ENCODE measurements at regions not wholly inside any gene's neighbourhood (a gene's known extent, or its start where the extent isn't known, plus 50 kb on each side); places are given as distances from the start of the nearest gene placed in this dataset.

- no peak for TF ChIP-seq CTCF (IDR thresholded peaks at IDR 0.05; ENCODE audit: low read depth, low read length)
- no peak overlapping the region for H3K4me3 ChIP-seq (ENCODE audit: low read depth, low read length)
Measured at GRCh38 chr7:28299556-28299955, 112.8 kb upstream of the CREB5 start.

DNA sequence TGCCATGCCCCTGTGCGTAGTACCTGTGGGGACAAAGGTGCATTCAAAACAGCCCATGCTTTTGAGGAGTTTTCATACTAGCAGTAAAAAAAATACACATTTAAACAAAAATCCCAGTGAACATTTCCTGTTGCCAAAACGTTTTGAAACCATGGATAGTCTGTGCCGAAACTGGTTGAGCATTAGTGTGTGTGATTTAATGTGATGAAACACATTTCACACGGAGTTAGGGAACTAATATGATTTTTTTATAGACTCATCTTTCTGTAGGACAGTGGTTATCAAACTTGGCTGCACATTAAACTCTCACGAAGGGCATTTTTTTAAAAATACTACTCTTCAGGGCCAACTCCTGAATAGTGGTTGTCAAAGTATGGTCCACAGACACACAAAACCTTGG, 111.8 kb upstream of the CREB5 start:
- TF ChIP-seq CTCF (IDR thresholded peaks at IDR 0.05; ENCODE audit: low read depth, low read length): no peak

GRCh38 chr7:28301148-28301641, 111.1 kb upstream of the CREB5 start:
- no peak for TF ChIP-seq CTCF (IDR thresholded peaks at IDR 0.05; ENCODE audit: low read depth, low read length)
- H3K4me3 ChIP-seq (ENCODE audit: low read depth, low read length): no peak overlapping the region

More for the DNA sequence above, 111.8 kb upstream of the CREB5 start:
- H3K4me3 ChIP-seq (ENCODE audit: low read depth, low read length): no peak overlapping the region

DNA sequence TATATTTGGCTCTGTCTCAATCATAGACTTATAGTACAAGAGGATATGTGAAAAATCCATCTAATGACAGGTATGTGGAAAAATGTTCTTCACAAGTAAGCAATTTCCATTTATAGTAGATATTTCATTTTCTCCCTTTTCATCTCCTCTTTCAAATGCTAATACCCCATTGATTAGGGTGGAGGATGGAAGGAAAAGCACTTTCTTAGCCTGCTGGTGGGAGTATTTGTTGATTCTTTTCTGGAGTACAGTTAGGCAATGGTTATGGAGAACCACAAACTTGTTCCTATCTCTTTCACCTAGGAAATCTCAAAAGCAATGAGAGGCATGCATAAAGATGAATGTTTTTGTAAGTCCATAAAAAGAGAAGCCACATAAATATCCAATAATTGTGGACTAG, 108.0 kb upstream of the CREB5 start:
- TF ChIP-seq CTCF (IDR thresholded peaks at IDR 0.05; ENCODE audit: low read depth, low read length): no peak
- no peak overlapping the region for H3K4me3 ChIP-seq (ENCODE audit: low read depth, low read length)

- no peak overlapping the region for H3K4me3 ChIP-seq (ENCODE audit: low read depth, low read length)
- no peak for TF ChIP-seq CTCF (IDR thresholded peaks at IDR 0.05; ENCODE audit: low read depth, low read length)
Measured at GRCh38 chr7:28309704-28310459, 102.4 kb upstream of the CREB5 start.

DNA sequence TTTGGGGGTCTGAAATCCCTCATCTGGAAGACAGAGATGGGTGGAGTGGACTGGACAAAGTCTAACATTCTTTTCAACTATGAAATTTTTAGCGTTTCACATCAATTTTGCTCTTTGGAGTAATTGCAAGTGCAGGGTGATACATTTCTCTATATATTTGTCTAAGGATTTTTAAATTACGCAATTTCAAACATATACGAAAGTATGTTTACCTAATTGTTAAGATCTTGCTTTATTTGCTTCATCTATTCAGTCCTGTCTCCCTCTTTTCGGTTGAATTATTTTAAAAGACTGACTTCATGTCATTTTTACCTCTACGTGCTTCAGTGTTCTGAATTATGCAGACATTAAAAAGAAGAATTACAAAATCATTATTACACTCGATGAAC, 101.9 kb upstream of the CREB5 start:
- no peak overlapping the region for H3K4me3 ChIP-seq (ENCODE audit: low read depth, low read length)
- TF ChIP-seq CTCF (IDR thresholded peaks at IDR 0.05; ENCODE audit: low read depth, low read length): no peak

- TF ChIP-seq CTCF (IDR thresholded peaks at IDR 0.05; ENCODE audit: low read depth, low read length): no peak
- H3K4me3 ChIP-seq (ENCODE audit: low read depth, low read length): no peak overlapping the region
Measured at GRCh38 chr7:28311670-28312069, 100.6 kb upstream of the CREB5 start.

Measured in WI38 (cell line).